GM18519 (cell line): ENCODE measurements at regions not wholly inside any gene's neighbourhood (a gene's known extent, or its start where the extent isn't known, plus 50 kb on each side); places are given as distances from the start of the nearest gene placed in this dataset.

Experiments used
- ATAC-seq: cut with Tn5 transposase; IDR thresholded peaks from one replicate; pipeline ENCODE4 v1.9.1; 2021; ENCODE audit warnings: mild to moderate bottlenecking, moderate library complexity; ENCODE audit not compliant: unreplicated experiment, low FRiP score

DNA sequence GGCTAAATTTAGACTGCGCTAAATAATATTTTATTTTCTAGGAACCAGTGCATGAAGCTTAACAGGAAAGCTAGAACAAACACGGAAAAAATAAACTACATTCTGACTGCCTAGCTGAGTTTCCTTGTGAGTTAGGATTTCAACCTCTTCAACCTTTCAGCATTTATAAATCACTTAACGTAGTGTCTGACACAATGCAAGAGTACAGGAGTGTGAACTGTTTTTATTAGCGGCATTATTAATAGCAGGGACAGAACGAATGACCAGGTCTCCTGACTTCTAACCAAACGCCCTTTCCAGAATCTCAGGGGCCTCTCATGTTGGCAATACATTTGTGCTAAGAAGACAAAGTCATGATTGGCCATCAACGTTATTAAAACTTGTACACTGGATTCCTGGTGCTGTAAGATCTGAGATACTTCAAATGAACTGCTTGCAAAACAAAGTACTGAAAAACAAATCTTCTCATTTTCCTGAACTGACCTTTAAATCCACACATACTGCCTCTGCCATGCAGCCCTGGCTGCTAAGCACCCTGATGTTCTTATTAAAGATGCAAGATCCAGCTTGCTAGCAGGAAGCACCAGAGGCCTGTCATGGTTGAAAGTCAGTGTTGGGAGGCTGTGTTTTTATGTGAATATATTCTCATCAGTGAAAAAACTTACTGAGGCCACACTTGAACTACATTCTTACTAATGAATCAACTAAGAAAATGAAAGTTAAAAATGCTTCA lies 380.4 kb upstream of the CPEB2 start:
- ATAC-seq = no peak

GRCh38 chr4:14627038-14627437 lies 375.2 kb upstream of the CPEB2 start:
- no peak for ATAC-seq

- ATAC-seq = no peak
These were observed 370.4 kb upstream of the CPEB2 start for GRCh38 chr4:14631806-14632440.

GRCh38 chr4:14636563-14636962 lies 365.7 kb upstream of the CPEB2 start:
- ATAC-seq = no peak

GRCh38 chr4:14640476-14640875 lies 361.8 kb upstream of the CPEB2 start:
- ATAC-seq = no peak

DNA sequence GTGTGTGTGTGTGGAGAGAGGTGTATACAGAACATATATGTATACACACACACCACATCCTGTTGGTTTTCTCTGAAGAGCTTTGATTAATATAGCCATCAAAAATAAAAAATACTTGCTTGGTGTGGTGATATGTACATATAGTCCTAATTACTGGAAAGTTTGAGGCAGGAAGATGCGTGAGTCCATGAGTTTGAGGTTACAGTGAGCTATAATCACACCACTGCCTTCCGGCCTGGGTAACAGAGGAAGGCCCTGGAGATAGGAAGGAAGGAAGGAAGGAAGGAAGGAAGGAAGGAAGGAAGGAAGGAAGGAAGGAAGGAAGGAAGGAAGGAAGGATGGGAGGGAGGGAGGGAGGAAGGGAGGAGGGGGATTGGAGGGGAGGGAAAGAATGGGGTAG lies 360.4 kb upstream of the CPEB2 start:
- ATAC-seq = no peak

DNA sequence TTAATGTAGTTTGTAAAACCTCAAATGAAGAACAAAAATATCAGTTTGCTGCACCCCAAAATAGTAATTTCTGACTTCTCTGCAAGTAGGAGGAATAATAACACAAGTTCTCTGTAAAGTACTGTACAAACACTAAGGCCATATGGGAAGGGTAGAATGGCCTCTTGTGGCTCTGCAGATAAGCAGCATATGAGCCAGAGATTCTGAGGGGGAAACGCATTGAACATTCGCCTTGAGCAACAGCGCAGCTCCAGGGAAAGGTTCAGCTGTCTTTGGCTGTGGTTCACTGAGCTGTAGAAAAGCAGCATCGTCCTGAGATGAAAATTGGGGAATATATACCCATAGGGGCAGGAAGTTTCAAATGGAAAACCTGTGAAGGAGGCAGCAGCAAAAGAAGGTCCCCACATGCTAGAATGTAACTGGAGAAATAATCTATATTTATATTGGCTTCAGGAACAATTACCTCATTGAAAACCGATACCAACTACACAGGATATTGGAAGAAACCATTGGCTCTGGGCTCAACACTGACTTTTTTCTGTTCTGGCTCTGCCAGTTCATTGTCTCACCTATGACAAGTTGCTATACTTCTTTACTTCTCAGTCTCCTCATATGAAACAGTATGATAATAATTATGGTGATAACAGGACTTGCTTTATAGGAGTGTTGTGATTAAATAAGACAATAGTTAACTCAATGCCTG lies 357.6 kb upstream of the CPEB2 start:
- ATAC-seq = no peak

GRCh38 chr4:14646831-14647230 lies 355.4 kb upstream of the CPEB2 start:
- ATAC-seq = no peak

DNA sequence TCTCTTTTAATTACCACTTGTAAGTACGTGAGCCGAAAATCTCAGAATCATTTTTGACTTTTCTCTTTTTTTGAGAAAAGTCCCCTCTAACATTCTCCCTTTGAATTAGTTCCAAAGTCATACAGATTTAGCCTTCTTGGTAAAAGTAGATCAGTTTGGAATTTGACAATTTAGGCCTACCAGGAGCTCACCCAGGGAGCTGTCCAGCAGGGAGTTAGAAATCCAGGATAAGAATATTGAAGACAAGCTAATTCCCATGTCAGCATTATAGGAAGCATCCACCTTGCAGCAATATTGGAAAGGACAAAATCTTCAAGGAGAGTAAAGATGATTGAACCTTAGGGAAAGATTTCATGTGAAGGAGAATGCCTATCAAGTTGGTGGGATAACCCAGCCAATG lies 352.2 kb upstream of the CPEB2 start:
- ATAC-seq = no peak

GRCh38 chr4:14652522-14652921 lies 349.8 kb upstream of the CPEB2 start:
- ATAC-seq = no peak

DNA sequence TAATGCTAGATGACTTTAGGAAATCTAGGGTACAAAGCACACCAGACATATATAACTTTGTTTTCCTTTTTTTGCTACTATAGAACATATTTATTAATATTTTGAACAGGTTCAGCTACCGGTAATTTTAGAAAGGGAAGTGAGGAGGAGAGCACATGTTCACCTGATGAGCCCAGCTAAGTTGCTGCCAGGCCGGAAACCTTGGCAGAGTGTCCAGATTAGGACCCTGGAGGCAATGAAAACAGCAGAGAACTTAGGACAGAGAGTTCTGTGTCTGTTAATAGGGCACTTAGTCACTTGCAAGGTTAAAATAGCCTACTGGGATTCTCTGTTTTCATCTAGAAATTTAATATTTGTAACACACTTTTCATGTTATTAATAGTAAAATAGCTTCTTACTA lies 348.9 kb upstream of the CPEB2 start:
- no peak for ATAC-seq

DNA sequence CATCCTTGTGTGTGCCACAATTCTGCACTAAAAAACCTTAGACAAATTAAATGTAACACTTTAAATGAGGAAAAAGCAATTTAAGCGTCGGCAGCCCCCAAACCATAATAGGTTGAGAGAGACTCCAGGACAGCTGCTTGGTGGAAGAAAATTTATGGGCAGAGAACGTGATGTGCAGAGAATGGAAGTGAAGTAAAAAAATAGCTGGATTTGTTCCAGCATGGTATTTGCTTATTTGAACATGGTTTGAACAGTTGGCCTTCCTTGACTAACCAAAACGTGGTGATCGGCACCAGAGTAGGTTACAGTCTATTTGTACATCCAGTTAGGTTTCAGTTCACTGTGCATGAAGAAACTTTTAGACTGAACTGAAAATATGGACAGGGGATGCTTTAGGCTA lies 343.0 kb upstream of the CPEB2 start:
- ATAC-seq = no peak

- no peak for ATAC-seq
These were observed 334.6 kb upstream of the CPEB2 start for GRCh38 chr4:14667624-14668151.

- no peak for ATAC-seq
These were observed 334.0 kb upstream of the CPEB2 start for GRCh38 chr4:14668296-14668695.

DNA sequence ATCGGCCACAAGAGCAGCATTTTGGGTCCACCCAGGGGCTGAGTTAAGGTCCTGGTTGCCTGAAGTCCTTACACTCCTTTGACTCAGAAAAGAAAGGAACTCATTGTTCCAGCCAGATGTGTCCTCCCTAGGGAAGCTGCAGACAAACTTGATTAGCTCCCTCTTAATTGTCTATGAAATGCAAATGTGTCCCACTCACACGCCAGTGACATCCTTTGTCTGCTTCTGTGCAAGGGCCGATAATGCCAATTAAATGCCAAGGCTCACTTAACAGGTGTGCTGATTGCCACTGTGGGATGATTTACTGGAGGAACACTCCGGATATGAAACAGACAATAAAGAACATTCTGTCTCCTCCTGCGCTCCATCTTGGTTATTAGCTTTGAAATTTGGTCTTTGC lies 332.9 kb upstream of the CPEB2 start:
- ATAC-seq = no peak

GRCh38 chr4:14671146-14671545 lies 331.1 kb upstream of the CPEB2 start:
- no peak for ATAC-seq

DNA sequence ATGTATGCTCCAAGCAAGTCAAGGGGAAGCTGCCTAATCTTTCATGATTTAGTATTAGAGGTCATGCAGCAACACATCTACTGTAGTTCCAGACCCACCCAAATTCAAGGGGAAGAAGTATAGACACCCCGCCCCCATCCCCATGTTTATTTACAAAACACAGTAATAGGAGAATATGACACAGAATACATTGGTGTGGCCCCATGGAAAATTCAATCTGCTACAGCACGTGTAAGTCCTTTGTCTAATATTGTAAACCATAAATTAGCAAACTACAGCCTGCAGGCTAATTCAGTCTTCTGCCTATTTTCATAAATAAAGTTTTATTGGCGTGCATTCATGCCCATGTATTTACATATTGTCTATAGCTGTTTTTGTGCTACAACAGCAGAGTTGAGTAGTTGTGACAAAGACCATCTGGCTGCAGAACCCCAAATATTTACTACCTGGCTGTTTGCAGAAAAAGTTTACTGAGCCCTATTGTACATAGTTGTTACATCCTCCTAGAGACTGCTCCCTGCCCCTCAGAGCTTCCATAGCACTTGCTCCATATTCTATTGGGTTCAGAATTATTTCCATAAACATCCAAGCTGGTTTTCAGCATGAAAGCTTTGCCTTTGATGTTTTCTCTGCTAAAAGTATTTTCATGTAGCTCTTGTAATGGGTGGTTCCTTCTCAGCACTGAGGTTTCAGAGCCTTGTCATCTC lies 326.8 kb upstream of the CPEB2 start:
- no peak for ATAC-seq

GRCh38 chr4:14679906-14680305 lies 322.4 kb upstream of the CPEB2 start:
- ATAC-seq = no peak

- ATAC-seq = no peak
These were observed 321.0 kb upstream of the CPEB2 start for GRCh38 chr4:14681330-14681729.

DNA sequence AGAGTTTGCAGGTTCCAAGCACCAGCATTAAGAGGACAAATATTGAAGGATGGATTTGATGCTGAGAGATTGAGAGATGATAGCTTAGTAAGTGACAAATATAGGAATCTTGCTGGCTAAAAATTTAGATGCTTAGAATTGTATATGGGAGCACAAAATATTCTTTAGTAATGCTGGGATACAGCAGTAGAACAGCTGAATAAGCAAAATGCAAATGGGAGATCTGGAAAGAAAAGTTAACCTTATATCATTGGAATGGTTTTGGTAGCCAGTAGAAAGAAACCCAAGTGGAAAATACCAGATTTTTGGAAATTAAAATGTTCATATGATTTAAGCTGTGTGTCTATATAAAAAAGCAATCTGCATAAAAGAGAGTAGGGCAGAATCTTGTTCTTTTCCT lies 308.6 kb upstream of the CPEB2 start:
- ATAC-seq = no peak
